ENCODE measurements at regions not wholly inside any gene's neighbourhood (a gene's known extent, or its start where the extent isn't known, plus 50 kb on each side); places are given as distances from the start of the nearest gene placed in this dataset.
"Not testable (repeated sequence)": the region's sequence is repeated elsewhere in the genome, so short reads cannot be mapped to it uniquely, and the experiment has no call there.

- no peak for DNase-seq
Observed at GRCh38 chr16:51831595-51832367, 680.7 kb upstream of the SALL1 start.

GRCh38 chr16:51831034-51831433 is 680.0 kb upstream of the SALL1 start:
- not testable (repeated sequence) for DNase-seq

GRCh38 chr16:51825779-51826178 is 674.7 kb upstream of the SALL1 start:
- no peak for DNase-seq

GRCh38 chr16:51822471-51822870 is 671.4 kb upstream of the SALL1 start:
- no peak for DNase-seq

GRCh38 chr16:51821527-51821926 is 670.5 kb upstream of the SALL1 start:
- no peak for DNase-seq

- DNase-seq, result no peak
Observed at GRCh38 chr16:51820176-51820575, 669.1 kb upstream of the SALL1 start.

- peak; percentile 48 for DNase-seq
Observed at GRCh38 chr16:51818342-51818944, 667.4 kb upstream of the SALL1 start.

- DNase-seq, result no peak
Observed at GRCh38 chr16:51816929-51817328, 665.9 kb upstream of the SALL1 start.

GRCh38 chr16:51815523-51815922 is 664.5 kb upstream of the SALL1 start:
- no peak for DNase-seq

GRCh38 chr16:51814617-51815016 is 663.5 kb upstream of the SALL1 start:
- no peak for DNase-seq

- DNase-seq, result no peak
Observed at GRCh38 chr16:51813609-51814008, 662.5 kb upstream of the SALL1 start.

- no peak for DNase-seq
Observed at GRCh38 chr16:51812945-51813344, 661.9 kb upstream of the SALL1 start.

GRCh38 chr16:51807551-51807950 is 656.5 kb upstream of the SALL1 start:
- peak; percentile 20 for DNase-seq

GRCh38 chr16:51801635-51802034 is 650.6 kb upstream of the SALL1 start:
- no peak for DNase-seq

GRCh38 chr16:51797669-51798259 is 646.7 kb upstream of the SALL1 start:
- DNase-seq, result no peak

GRCh38 chr16:51779240-51779639 is 628.2 kb upstream of the SALL1 start:
- no peak for DNase-seq

- DNase-seq, result no peak
Observed at GRCh38 chr16:51773071-51773890, 622.2 kb upstream of the SALL1 start.

GRCh38 chr16:51766739-51767138 is 615.7 kb upstream of the SALL1 start:
- no peak for DNase-seq

- DNase-seq, result no peak
Observed at GRCh38 chr16:51763072-51763661, 612.1 kb upstream of the SALL1 start.

GRCh38 chr16:51762081-51762996 is 611.3 kb upstream of the SALL1 start:
- peak; percentile 64 for DNase-seq

GRCh38 chr16:51761001-51761400 is 609.9 kb upstream of the SALL1 start:
- DNase-seq, result no peak

- DNase-seq, result no peak
Observed at GRCh38 chr16:51759999-51760398, 608.9 kb upstream of the SALL1 start.
